GM23338 (cell line): ENCODE measurements at regions not wholly inside any gene's neighbourhood (a gene's known extent, or its start where the extent isn't known, plus 50 kb on each side); places are given as distances from the start of the nearest gene placed in this dataset.

Experiments
- ATAC-seq: fragments of 200-7000 bp; cut with Tn5 transposase; 3 replicates; pipeline ENCODE4 v1.9.1; 2020
- DNase-seq: peaks from one replicate; pipeline ENCODE4 v3.0.0-alpha.2; 2015; ENCODE audit warnings: low spot score
- H2AFZ ChIP-seq: fragments of 200-600 bp; sonication (generic); 2 replicates; pipeline ENCODE4 v1.8.0; 2016; ENCODE audit warnings: antibody characterized with exemption, mild to moderate bottlenecking, moderate library complexity
- H3F3A ChIP-seq: fragments of 200-600 bp; sonication (generic); replicated peaks from 2 replicates; pipeline ENCODE4 v1.8.0; 2017; ENCODE audit warnings: antibody characterized with exemption, mixed run types, low read depth
- H3K27ac ChIP-seq: fragments of 200-600 bp; sonication (generic); 2 replicates; pipeline ENCODE4 v1.6.1; 2016; ENCODE audit warnings: low read depth
- H3K27me3 ChIP-seq: fragments of 200-600 bp; sonication (generic); 2 replicates; pipeline ENCODE4 v1.8.0; 2016; ENCODE audit warnings: mild to moderate bottlenecking, mixed run types, moderate library complexity; ENCODE audit not compliant: insufficient read depth
- H3K36me3 ChIP-seq: fragments of 200-600 bp; sonication (generic); 2 replicates; pipeline ENCODE4 v1.8.0; 2016; ENCODE audit warnings: mild to moderate bottlenecking; ENCODE audit not compliant: insufficient read depth
- H3K4me1 ChIP-seq: fragments of 200-600 bp; sonication (generic); 2 replicates; pipeline ENCODE4 v1.8.0; 2016; ENCODE audit warnings: mild to moderate bottlenecking, moderate library complexity; ENCODE audit not compliant: insufficient read depth
- H3K4me2 ChIP-seq: fragments of 200-600 bp; sonication (generic); 2 replicates; pipeline ENCODE4 v1.7.1; 2017; ENCODE audit warnings: mixed run types
- H3K4me3 ChIP-seq: fragments of 200-600 bp; sonication (generic); 2 replicates; pipeline ENCODE4 v1.6.1; 2016; ENCODE audit warnings: mixed run types
- H3K79me2 ChIP-seq: fragments of 200-600 bp; sonication (generic); replicated peaks from 2 replicates; pipeline ENCODE4 v1.8.0; 2017; ENCODE audit warnings: mild to moderate bottlenecking; ENCODE audit not compliant: insufficient read depth
- H3K9me2 ChIP-seq: fragments of 200-600 bp; sonication (generic); 2 replicates; pipeline ENCODE4 v1.8.0; 2017; ENCODE audit not compliant: insufficient read depth
- H4K20me1 ChIP-seq: fragments of 200-600 bp; sonication (generic); replicated peaks from 2 replicates; pipeline ENCODE4 v1.8.0; 2017; ENCODE audit warnings: mild to moderate bottlenecking; ENCODE audit not compliant: insufficient read depth
- H3K27ac Mint-ChIP-seq: 2 replicates; pipeline ENCODE4 v1.8.0; 2020; ENCODE audit warnings: inconsistent platforms, mild to moderate bottlenecking, moderate library complexity, mixed read lengths
- H3K27me3 Mint-ChIP-seq: 3 replicates; pipeline ENCODE4 v1.8.0; 2022; ENCODE audit warnings: low read depth, mild to moderate bottlenecking, moderate library complexity, mixed read lengths, inconsistent platforms; ENCODE audit not compliant: insufficient read depth, poor library complexity
- H3K36me3 Mint-ChIP-seq: 3 replicates; pipeline ENCODE4 v1.8.0; 2021; ENCODE audit warnings: low read depth, mild to moderate bottlenecking, inconsistent platforms, moderate library complexity, mixed read lengths
- H3K4me1 Mint-ChIP-seq: 3 replicates; pipeline ENCODE4 v1.8.0; 2020; ENCODE audit warnings: mild to moderate bottlenecking, inconsistent platforms, mixed read lengths
- H3K4me3 Mint-ChIP-seq: 3 replicates; pipeline ENCODE4 v1.8.0; 2021; ENCODE audit warnings: moderate library complexity, mild to moderate bottlenecking, inconsistent platforms, mixed read lengths
- H3K9me3 Mint-ChIP-seq: 3 replicates; pipeline ENCODE4 v1.8.0; 2020; ENCODE audit warnings: moderate library complexity, mild to moderate bottlenecking, inconsistent platforms, mixed read lengths
- CREB1 ChIP-seq: fragments of 250-450 bp; sonication (Bioruptor Pico); IDR thresholded peaks from 2 replicates; pipeline ENCODE4 v1.5.0; 2020; ENCODE audit warnings: low read depth, mild to moderate bottlenecking, moderate library complexity
- EZH2 ChIP-seq: fragments of 200-600 bp; sonication (generic); IDR thresholded peaks from one replicate; pipeline ENCODE4 v1.8.0; 2017; ENCODE audit warnings: antibody characterized with exemption, mild to moderate bottlenecking, low read depth; ENCODE audit not compliant: unreplicated experiment
- JUNB ChIP-seq: IDR thresholded peaks from one replicate; pipeline ENCODE4 v1.6.1; 2016; ENCODE audit warnings: antibody characterized with exemption; ENCODE audit not compliant: unreplicated experiment
- NANOG ChIP-seq: IDR thresholded peaks from 2 replicates; pipeline ENCODE4 v1.6.1; 2016; ENCODE audit warnings: antibody characterized with exemption, borderline replicate concordance
- ZNF331 ChIP-seq: fragments of 250-450 bp; sonication (Bioruptor Pico); IDR thresholded peaks from 2 replicates; pipeline ENCODE4 v1.5.0; 2020; ENCODE audit warnings: low read depth, mild to moderate bottlenecking, moderate library complexity
- ZNF462 ChIP-seq: fragments of 250-450 bp; sonication (Bioruptor Pico); IDR thresholded peaks from 2 replicates; pipeline ENCODE4 v1.5.0; 2020; ENCODE audit warnings: mild to moderate bottlenecking, moderate library complexity

GRCh38 chrX:39636481-39636880 lies 461.3 kb downstream of the BCOR start:
- H3K36me3 Mint-ChIP-seq = no peaks in the 10 kb centered on the region
- no peak for ATAC-seq
- H3K79me2 ChIP-seq = no peaks in the 10 kb centered on the region
- H3K9me2 ChIP-seq = no peaks in the 10 kb centered on the region
- no peaks in the 10 kb centered on the region for H3K9me3 Mint-ChIP-seq
- no peak overlapping the region for H3K27ac Mint-ChIP-seq
- no peak overlapping the region for H3K27ac ChIP-seq
- no peak for DNase-seq
- H3K4me2 ChIP-seq = no peak overlapping the region
- H2AFZ ChIP-seq = no peak overlapping the region
- H3K27me3 Mint-ChIP-seq = peaks cover 2% of the 10 kb centered on the region
- no peaks in the 10 kb centered on the region for H3K36me3 ChIP-seq
- no peaks in the 10 kb centered on the region for H3F3A ChIP-seq
- no peaks in the 10 kb centered on the region for H3K27me3 ChIP-seq
- TF ChIP-seq ZNF462 (CRISPR knock-in tag) (no peak), EZH2 (no peak), CREB1 (CRISPR knock-in tag) (no peak), ZNF331 (no peak), JUNB (no peak)
- H3K4me1 ChIP-seq = no peaks in the 10 kb centered on the region
- H3K4me3 ChIP-seq = no peak overlapping the region
- H3K4me1 Mint-ChIP-seq = no peaks in the 10 kb centered on the region
- H4K20me1 ChIP-seq = no peaks in the 10 kb centered on the region
- no peak overlapping the region for H3K4me3 Mint-ChIP-seq

GRCh38 chrX:39638526-39638925 lies 459.2 kb downstream of the BCOR start:
- no peaks in the 10 kb centered on the region for H3K9me2 ChIP-seq
- Mint-ChIP-seq H3K4me3 (no peak overlapping the region), H3K27me3 (peaks cover 4% of the 10 kb centered on the region), H3K4me1 (peaks cover 14% of the 10 kb centered on the region), H3K27ac (no peak overlapping the region), H3K36me3 (no peaks in the 10 kb centered on the region), H3K9me3 (no peaks in the 10 kb centered on the region; the same call in 2 of the 3 replicates)
- no peak for TF ChIP-seq ZNF462 (CRISPR knock-in tag)
- TF ChIP-seq JUNB = no peak
- no peak for TF ChIP-seq NANOG
- no peak overlapping the region for H3K4me3 ChIP-seq
- no peak overlapping the region for H3K27ac ChIP-seq
- H3F3A ChIP-seq = no peaks in the 10 kb centered on the region
- H3K36me3 ChIP-seq = no peaks in the 10 kb centered on the region
- H2AFZ ChIP-seq = no peak overlapping the region
- H3K27me3 ChIP-seq = no peaks in the 10 kb centered on the region
- DNase-seq (no peak), ATAC-seq (no peak)
- no peaks in the 10 kb centered on the region for H3K79me2 ChIP-seq
- H3K4me1 ChIP-seq = 0 out of 2 replicates have a peak, but pooled peaks cover 4% of the 10 kb centered on the region
- H4K20me1 ChIP-seq = no peaks in the 10 kb centered on the region
- H3K4me2 ChIP-seq = no peak overlapping the region
